ENCODE measurements at regions not wholly inside any gene's neighbourhood (a gene's known extent, or its start where the extent isn't known, plus 50 kb on each side); places are given as distances from the start of the nearest gene placed in this dataset.

DNA sequence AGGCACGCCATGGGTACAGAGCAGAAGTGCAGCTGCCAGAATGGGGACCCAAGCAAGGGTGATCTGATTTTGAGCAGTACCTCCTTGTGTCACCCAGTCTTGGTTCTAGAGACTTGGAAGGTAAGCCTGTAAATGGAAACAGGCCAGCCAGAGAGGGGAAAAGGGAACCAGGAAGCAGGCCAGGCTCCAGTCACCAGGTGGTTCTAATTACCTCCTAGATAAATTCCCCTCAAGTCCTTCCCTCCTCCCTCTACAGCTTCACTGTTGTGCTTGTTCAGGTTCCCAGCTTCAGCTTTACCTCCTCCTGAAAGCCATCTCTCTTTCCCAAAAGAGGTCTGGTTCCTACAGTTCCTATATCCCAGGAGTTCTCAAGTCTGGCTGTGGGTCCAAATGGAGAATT is 58.8 kb upstream of the SLC7A14 start:
- Histone ChIP-seq H3K27ac (no peak overlapping the region), H3K36me3 (replicated peaks in 1 of 2) (no peaks in the 10 kb centered on the region), H3K27me3 (no peaks in the 10 kb centered on the region), H3K9me3 (replicated peaks in 1 of 3) (no peaks in the 10 kb centered on the region), H3K4me3 (no peak overlapping the region), H3K4me1 (replicated peaks in 1 of 2) (no peaks in the 10 kb centered on the region)
- WGBS, 4 donors = 61 to 75% (median 68%) methylated on average over 1 of the region's 1 CpG
- intact Hi-C loops (cut with DNase I) = no loop called here
- no peak for TF ChIP-seq CTCF (IDR thresholded peaks at IDR 0.05)
- no peak for TF ChIP-seq POLR2A (IDR thresholded peaks at IDR 0.05)
- DNase-seq = no peak

DNA sequence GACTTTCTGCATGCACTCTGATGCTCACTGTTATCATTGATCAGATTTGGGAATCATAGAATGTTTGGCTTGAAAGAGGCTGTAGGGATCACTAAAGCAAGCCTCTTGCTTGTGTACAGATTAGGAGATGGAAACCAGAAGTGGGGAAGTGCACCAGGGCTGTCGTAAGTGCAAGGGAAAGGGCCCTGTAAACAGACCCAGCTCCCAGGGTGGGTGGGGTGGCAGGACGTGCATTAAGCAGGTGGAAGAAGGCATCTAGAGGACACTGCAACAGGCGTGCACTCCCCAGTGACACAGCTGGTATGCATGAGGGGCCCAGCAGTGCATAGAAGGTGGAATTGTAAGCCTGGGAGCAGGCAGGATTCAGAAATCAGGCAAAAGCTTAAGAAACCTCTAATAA is 58.0 kb upstream of the SLC7A14 start:
- no peak for TF ChIP-seq POLR2A (IDR thresholded peaks at IDR 0.05)
- no peak for TF ChIP-seq CTCF (IDR thresholded peaks at IDR 0.05)
- no peak for DNase-seq
- intact Hi-C loops (cut with DNase I) = no loop called here
- WGBS, 4 donors = 56 to 81% (median 74%) methylated on average over 3 of the region's 3 CpGs
- Histone ChIP-seq H3K9me3 (replicated peaks in 1 of 3) (no peaks in the 10 kb centered on the region), H3K36me3 (replicated peaks in 1 of 2) (no peaks in the 10 kb centered on the region), H3K27me3 (no peaks in the 10 kb centered on the region), H3K4me3 (no peak overlapping the region), H3K27ac (no peak overlapping the region), H3K4me1 (replicated peaks in 1 of 2) (no peaks in the 10 kb centered on the region)

DNA sequence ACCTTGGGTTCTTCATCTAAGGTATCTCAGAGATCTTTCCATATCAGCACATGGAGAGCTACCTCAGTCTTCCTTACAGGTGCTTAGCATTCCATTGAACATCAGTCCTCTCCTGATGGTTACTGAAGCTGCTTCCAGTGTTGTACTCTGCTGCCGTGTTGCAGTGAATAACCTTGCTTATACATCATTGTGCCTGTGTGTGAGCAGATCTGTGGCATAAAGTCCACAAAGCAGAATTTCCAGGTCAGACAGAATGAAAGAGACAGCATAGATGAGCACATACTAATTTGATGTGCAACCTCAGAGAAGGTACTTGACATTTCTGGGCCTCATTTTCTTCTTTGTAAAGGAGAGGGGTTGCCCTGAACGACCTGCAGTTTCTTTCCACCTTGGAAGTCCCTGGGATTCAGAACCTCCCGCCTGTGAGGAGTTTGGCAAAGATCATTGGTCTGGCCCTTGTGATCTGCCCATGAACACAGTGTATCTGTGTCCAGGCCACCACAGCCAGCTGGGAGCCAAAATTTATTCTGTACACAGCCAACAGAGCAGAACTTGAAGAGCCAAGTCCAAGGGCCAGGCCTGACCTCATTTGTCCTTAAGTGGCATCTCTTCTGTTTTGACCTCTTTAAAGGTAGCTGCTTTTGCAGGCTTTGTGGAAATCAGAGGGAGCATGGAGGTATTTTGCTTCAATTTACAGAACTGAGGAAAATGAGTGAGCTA is 57.2 kb upstream of the SLC7A14 start:
- TF ChIP-seq CTCF (IDR thresholded peaks at IDR 0.05) (no peak), POLR2A (IDR thresholded peaks at IDR 0.05) (no peak)
- 71 to 82% (median 76%) methylated on average over 3 of the region's 3 CpGs for WGBS, 4 donors
- Histone ChIP-seq H3K4me1 (replicated peaks in 1 of 2) (no peaks in the 10 kb centered on the region), H3K9me3 (replicated peaks in 1 of 3) (no peaks in the 10 kb centered on the region), H3K27me3 (no peaks in the 10 kb centered on the region), H3K4me3 (no peak overlapping the region), H3K36me3 (replicated peaks in 1 of 2) (no peaks in the 10 kb centered on the region), H3K27ac (no peak overlapping the region)
- intact Hi-C loops (cut with DNase I) = no loop called here
- DNase-seq = no peak

- Histone ChIP-seq H3K9me3 (replicated peaks in 1 of 3) (no peaks in the 10 kb centered on the region), H3K36me3 (replicated peaks in 1 of 2) (no peaks in the 10 kb centered on the region), H3K27ac (no peak overlapping the region), H3K27me3 (no peaks in the 10 kb centered on the region), H3K4me1 (replicated peaks in 1 of 2) (no peaks in the 10 kb centered on the region), H3K4me3 (no peak overlapping the region)
- 72 to 93% (median 88%) methylated on average over 5 of the region's 5 CpGs for WGBS, 4 donors
- intact Hi-C loops (cut with DNase I) = no loop called here
- no peak for DNase-seq
- TF ChIP-seq CTCF (IDR thresholded peaks at IDR 0.05) = no peak
Observed at GRCh38 chr3:170641510-170642236, 55.8 kb upstream of the SLC7A14 start.
